ENCODE measurements at regions not wholly inside any gene's neighbourhood (a gene's known extent, or its start where the extent isn't known, plus 50 kb on each side); places are given as distances from the start of the nearest gene placed in this dataset.
"Not testable (repeated sequence)": the region's sequence is repeated elsewhere in the genome, so short reads cannot be mapped to it uniquely, and the experiment has no call there.

DNA sequence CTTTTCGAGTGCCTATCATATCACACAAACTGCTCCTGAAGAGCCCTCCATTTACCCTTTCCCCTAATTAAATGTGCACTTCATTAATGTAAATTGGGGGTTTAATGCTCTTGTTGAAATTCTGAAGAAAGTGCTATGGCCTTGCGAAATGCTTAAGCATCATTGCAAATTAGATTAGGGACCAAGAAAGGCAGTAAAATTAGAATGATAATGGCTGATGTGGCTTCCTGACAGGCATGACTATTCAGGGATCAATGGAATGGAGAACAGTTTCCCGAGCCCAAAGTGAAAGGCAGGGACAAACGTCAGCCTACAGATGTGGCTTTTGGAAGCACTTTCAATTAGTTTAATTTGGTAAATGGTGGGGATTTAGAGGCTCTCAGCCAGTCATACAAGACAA lies 120.1 kb downstream of the NKX6-1 start:
- ATAC-seq: no peak

DNA sequence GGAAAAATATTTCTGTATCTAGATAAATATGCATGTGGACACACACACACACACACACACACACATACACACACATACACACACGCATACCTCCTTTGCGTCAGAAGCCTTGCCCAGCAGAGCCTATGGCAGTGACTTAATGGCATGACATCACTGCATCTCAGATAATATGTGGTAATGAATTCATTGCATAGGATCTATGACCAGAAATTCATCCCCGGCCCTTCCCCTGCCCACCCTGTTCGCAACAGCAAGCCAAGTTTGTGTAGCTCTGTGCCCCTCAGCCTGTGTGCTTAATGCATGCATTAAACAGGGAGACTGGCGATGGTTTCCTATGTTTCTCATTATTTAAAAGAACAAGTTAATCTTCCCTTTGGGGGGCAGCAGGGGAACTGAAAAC lies 120.7 kb downstream of the NKX6-1 start:
- ATAC-seq: no peak

DNA sequence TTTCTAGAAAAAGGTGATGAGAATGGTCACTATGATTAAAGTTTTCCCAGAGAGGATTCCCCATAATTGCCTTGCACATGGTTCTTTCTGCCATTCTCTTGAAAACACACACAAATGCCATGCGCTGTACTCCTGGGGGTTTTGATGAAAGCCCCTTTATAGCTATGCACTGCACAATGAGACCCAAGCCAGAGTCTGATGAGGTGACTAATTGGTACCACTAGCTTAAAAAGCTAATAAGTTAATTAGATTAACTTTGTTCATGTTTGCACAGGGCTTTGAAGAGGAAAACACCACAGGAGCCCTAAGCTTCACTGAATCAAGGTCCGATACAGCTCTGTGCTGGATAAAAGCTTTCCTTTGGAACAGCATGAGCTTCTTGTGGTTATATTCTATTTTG lies 132.2 kb downstream of the NKX6-1 start:
- ATAC-seq: no peak

DNA sequence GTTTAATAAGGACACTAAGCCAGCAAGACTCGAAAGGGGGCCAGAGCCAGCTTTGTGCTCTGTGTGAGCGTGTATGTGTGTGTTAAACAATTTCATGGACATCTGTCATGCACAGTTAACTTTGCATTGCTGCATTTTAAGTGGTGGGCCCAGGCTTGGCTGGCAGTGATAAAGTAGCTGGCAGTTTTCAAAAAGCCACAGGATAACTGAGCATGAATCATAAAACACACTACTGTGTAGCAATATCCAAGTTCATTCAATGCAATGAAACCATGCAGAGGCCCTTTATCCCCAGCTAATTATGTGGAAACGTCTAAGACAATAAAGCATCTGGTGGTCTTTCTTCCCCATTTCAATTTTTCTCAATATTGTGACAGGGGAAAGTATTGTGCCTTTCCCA lies 132.9 kb downstream of the NKX6-1 start:
- ATAC-seq: no peak

DNA sequence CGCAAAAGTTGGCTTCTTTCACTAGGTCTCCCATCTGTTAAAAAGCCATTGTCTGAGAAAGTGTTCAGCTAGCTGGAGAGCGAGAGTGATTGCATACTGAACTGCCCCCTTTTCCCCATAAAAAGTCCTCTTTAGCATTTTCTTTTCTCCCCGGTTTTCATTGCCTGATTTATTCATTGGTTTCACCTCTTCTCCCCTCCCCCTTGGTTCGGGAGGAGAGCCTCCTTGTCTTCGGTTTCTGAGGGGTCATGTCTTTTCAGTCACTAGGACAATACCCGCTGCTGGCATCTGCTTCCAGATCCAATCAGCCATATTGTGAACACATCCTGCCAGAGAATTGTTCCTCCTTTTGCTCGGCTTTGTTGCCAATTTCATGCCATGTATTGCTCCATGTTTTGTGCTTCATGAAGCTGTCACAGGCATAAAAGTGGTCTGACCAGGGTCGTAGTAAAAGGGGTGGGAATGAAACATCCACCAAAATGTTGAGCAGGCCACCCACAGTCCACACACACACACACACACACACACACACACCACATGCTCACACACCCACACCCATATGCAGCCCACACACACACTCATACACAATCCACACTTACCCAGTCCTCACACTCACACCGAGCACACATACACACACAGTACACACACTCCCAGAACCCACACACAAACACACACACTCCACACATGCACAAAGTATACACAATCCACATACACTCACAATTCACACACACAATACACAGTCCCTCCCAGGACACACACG lies 136.0 kb downstream of the NKX6-1 start:
- no peak for ATAC-seq

DNA sequence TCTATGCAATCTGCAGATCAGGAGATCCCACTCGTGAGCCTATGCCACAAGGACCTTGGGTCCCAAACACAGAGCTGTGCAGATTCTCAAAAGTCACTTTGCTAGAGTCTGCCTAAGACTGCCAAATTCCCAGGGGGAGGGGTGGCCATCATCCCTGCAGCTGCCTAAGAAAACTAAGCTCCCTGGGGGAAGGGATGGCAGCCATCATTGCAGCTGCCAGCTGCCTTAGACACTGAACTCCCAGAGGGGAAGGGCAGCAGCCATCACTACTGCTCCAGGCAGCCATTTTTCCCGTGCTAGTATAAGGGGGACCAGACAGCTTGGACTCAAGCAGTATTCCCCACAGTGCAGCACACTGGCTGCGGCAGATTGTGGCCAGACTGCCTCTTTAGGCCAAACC lies 156.9 kb downstream of the NKX6-1 start:
- ATAC-seq: no peak

DNA sequence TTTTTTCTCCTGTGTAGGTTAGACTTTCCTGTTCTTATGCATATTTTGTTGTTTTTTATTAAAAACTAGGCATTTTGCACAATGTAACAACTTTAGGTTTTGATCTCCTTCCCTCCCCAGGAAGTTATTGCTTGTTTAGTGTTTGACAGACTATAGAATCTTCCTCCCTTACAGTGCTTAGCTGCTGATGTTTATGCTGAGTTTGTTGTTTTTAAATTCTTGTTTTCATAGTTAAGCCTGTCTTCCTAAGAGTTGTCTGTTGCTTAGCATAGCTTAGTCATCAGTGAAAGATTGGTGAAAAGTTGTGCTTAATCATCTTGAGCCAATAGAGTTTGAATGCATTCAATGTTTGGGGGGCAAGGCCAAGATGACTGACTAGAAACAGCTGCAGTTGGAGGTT lies 157.5 kb downstream of the NKX6-1 start:
- no peak for ATAC-seq

DNA sequence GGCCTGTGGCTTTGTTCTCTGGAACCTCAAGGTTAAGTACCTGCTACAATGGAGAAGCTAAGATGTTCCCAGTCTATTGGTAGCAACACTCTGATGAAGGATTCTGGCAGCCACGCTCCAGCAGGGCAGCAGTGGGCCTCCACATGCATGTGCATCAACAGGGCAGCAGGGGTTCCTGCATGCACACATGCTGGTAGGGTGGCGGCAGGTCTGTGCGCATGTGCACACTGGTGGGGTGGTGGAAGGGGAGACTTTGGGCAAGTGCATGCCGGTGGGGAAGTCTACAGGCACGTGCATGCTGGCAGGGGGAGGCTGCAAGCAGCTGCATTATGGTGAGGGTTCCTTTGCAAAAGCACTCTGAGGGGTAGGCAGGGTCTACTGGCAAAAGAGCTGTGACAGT lies 160.7 kb downstream of the NKX6-1 start:
- ATAC-seq: no peak

DNA sequence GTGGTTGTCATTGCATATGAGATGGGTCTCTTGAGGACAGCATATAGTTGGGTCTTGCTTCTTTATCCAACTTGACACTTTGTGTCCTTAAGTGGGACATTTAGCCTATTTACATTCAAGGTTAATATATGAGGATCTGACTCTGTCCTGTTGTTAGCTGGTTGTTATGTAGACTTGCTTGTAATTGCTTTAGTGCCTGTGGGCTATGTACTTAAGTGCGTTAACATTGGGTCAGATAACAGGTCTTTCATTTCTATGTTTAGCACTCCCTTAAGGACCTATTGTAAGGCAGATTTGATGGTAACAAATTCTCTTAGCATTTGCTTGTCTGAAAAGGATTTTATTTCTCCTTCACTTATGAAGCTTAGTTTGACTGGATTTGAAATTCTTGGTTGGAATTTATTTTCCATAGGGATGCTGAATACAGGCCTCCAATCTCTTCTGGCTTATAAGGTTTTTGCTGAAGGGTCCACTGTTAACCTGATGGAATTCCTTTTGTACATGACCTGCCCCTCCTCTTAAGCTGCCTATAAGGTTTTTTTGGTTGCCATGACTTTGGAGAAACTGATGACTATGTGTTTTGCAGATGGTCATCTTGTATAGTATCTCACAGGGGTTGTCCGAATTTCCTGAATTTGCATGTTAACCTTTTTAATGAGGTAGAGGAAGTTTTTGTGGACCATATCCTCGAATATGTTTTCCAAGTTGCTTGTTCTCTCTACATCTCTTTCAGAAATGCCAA lies 162.0 kb downstream of the NKX6-1 start:
- ATAC-seq: no peak

DNA sequence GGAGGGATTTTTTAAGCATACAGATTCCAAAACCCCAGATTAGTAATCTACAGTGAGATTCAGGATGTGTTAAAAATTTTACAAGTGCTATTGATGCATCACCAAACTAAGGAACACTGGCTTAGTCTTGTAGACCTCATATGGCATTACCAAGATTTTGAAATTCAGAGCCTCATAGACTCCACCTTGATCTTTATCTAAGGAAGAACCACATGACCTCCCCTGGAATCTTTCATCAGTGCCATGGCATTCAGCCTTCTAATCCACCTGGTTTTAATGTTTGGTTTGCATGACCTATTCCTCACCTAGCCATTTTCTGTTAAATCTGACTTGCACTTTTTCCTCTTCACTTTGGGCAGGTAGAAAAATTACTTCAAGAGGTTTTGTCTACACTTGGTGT lies 171.6 kb downstream of the NKX6-1 start:
- ATAC-seq: no peak

DNA sequence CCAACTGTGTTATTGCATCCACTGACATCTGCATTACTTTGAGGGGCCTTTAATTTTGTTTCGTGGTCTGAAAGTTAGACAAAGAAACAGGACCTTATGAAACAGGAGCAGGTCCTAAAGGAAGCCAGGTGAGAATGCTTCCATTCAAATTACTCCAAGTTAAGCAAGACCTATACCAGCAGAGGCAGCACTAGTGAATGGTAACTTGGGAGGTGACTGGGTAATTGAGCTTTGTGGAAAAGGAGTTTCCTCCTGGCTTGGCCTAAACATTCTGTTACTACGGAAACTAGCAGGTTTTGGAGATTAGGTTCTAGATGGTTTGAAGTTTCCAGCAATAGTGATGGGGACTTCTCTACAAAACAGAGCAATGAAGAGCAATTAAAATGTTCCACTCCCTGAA lies 173.5 kb downstream of the NKX6-1 start:
- ATAC-seq: no peak

DNA sequence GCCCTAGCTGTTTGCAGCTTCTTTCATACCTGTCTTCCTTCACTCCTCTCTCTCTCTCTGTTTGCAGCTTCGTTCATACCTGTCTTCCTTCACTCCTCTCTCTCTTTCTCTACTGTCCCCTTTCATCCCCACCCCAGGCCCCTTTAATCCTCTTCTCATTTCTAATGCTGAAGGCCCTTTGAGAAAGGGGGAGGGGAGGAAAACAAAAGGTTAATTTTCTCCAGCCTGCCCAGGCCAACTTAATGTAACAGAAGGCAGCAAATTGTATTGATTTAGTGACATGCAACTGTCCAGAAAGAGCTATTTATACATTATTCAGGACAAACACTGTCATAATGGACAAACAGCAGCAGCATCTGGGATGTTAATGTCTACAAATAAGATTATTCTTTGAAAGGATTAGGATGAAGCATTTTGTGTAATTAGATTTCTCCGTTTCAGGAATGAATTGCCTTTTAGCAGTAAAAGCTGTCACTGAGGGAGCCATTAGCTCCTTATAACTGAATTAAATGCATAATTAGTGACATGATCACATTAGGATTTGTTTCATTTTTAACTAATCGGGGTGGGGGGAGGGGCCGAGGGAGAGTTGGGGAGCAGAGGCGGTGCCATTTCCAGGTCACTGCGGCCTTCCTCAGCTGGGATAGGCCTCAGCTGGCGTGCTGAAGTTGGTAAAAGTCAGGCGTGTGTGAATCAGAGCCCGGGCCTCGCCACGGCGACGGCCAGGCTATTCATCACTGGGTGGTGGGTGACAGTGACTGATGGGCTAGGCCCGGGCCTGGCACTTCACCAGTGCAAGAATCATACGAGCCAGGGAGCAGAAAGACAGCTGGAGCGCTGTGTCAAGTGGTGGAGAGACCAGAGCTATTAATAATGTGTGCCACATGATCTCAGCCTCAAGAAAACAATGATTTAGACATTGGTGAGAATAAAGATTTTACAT lies 174.5 kb downstream of the NKX6-1 start:
- ATAC-seq: no peak

DNA sequence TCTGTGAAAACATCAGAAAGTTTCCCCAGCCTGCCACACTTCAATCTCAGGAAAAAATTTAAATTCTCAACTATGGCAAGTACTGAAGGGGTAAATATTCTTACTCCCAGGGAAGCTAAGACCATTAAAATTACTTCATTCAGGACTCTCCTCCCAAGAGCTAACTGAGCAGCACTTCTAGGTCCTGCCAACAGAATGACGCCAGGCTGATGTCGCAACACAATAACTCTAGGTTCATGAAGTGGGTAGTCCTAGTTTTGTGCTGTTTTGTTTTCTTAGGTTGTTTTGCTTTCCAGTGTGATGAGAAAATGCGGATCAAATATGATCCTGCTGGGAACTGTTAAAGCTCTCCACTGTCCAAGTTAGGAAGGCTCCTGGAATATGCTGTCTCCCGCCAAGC lies 180.0 kb downstream of the NKX6-1 start:
- no peak for ATAC-seq

DNA sequence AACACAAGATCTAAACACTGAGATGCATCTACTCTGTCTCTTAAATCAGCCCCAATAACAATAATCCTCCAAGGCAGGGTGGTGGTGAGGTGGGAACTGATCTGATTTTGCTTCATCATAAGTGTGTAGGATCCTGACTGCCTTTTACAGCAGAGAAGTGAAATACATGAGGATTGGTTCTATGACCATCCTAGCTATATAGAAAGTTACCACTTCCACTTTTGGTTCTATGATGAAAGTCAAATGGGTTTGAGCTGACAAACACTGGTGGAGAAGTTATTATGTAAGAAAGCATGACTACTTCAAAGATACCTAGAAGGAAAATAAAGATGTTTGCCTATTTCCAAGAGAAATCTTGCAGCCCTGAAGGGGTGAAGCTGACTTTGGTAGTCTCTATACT lies 181.6 kb downstream of the NKX6-1 start:
- ATAC-seq: no peak

DNA sequence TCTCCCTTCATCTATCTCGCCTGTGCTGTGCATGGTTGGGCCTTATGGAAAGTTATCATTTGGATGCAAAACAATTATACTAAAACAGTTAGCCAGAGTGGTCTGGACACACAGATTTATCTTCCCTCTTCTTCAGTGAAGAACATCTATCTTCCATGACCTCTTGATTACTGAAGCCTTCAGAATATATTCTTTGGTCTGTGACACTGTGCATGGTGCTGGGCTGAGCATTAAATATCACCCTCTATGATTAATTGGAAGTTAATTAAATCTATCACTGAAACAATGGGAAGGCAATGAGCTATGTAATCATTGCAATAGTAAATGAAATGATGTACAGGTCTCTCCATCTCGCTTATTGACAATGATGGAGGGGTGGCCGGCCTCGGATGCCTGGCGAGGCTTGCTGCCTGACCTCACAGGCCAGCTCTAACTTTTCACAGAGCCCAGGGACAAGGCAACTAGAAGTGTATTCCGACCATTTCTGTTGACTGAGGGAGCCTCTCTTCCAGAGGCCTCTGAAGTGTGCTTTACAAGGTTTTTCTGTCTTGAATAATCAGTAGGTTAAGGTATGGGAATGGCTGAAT lies 186.6 kb downstream of the NKX6-1 start:
- ATAC-seq: no peak

DNA sequence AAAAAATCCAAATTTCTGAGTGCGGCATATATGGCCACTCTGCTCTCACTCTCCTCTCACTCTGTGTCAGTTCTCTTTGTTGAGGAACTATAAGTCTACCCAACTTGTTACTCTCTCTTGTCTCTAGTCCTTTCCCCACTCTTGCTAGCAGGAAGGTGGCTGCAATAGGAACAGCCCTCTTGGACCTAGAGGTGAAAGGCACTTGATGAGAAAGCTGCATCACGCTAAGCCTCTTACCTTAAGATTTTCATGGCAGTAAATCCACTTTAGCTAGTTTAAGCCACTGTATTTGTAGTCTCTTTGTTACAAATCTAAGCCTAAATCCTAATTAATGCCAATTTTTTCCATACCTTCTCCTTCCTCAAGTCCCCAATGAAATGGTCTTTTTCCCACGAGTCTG lies 189.9 kb downstream of the NKX6-1 start:
- no peak for ATAC-seq

DNA sequence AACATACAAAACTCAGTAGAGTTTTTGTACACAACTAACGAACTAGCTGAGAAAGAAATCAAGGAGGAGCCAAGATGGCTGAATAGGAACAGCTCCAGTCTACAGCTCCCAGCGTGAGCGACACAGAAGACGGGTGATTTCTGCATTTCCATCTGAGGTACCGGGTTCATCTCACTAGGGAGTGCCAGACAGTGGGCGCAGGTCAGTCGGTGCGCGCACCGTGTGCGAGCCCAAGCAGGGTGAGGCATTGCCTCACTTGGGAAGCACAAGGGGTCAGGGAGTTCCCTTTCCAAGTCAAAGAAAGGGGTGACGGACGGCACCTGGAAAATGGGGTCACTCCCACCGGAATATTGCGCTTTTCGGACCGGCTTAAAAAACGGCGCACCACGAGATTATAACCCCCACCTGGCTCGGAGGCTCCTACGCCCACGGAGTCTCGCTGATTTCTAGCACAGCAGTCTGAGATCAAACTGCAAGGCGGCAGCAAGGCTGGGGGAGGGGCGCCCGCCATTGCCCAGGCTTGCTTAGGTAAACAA lies 200.3 kb downstream of the NKX6-1 start:
- ATAC-seq: not testable (repeated sequence)

DNA sequence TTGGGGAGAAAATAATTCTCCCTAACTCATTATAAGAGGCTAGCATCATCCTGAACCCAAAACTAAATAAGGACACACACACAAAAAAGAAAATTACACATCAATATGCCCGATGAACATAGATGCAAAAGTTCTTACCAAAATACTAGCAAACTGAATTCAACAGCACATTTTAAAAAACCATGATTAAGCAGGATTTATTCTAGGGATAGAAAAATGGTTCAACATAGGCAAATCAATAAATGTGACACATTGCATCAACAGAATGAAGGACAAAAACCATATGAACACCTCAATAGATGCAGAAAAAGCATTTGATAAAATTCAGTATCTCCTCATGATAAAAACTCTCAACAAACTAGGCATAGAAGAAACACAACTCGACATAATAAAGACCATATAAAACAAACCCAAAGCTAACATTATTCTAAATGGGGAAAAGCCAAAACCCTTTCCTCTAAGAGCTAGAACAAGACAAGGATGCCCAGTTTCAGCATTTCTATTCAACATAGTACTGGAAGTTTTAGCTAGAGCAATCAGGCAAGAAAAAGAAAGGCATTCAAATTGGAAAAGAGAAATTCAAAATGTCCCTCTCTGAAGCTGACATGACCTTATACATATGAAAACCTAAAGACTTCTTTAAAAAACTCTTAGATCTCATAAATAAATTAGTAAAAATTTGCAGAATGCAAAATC lies 200.9 kb downstream of the NKX6-1 start:
- ATAC-seq: no peak

DNA sequence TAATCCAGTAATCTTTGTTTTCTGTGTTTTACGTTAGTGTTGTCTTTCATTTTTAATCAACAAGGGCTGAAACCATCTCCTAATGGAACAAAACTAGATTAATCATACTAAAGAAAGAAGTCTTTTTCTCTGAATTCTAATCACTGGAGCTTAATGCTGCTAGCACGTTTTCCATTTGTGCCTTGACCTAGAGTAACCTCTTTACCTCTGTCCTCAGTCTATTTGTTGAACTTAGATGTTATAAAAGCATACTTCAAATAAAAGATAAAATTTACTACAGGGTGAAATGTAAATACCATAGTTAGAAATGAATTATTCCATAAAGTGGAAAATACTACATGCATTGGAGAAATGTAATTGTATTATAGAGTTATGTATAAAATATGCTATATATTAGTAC lies 207.1 kb downstream of the NKX6-1 start:
- no peak for ATAC-seq

DNA sequence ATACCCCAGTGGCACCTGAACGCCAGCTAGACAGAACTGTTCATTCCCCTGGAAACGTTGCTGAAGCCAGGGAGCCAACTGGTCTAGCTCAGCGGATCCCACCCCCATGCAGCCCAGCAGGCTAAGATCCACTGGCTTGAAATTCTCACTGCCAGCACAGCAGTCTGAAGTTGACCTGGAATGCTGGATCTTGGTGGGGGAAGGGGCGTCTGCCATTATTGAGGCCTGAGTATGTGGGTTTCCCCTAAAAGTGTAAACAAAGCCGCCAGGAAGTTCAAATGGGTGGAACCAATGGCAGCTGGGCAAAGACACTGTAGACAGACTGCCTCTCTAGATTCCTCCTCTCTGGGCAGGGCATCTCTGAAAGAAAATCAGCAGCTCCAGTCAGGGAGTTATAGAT lies 213.0 kb downstream of the NKX6-1 start:
- no peak for ATAC-seq

DNA sequence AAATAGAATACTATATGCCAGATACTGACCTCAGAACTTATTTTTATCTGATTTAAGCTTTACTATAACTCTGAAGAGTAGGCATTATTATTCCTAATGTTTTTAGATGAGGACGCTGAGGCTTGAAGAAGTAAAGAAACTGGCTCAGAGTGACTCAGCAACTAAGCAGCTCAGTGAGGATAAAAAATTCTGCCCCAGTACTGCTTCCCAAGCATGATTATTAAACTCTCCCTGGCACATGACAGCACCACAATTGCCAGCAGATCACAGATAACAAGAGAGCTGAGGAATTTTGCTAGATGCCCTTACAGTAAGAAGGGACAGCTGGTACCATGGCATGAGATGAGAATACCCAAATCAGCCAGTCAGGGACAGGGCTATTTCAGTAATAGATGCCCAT lies 219.4 kb downstream of the NKX6-1 start:
- ATAC-seq: no peak

DNA sequence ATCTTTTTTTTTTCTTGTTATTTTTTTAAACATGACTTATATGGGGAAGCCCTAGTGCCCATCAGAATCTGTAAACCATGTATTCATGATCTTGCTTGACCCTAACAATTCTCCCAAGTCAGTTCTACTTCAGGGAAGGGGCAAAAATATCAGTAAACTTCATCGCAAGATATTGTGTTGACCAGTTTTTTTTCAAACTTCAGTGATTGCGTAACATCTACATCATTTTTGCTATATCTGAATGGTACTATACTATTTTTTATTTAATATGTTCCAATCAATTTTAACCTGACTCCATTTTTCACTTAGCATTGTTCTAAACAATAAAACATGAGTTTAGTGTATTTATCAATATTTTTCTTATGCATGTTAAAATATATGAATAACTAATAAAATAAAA lies 221.2 kb downstream of the NKX6-1 start:
- no peak for ATAC-seq
